Naive B cell (primary cell): ENCODE measurements at regions not wholly inside any gene's neighbourhood (a gene's known extent, or its start where the extent isn't known, plus 50 kb on each side); places are given as distances from the start of the nearest gene placed in this dataset.
A peak's percentile ranks its signal among the peaks of the same experiment; 100 is the strongest.
"Not testable (repeated sequence)": the region's sequence is repeated elsewhere in the genome, so short reads cannot be mapped to it uniquely, and the experiment has no call there.

ENCODE experiments used
- ATAC-seq, 2 donors: fragments of 150-1000 bp; cut with Tn5 transposase; 2 replicates each; pipeline ENCODE4 v1.10.0; 2021; ENCODE audit warnings: low read depth in 2 of 2, mild to moderate bottlenecking in 2 of 2, moderate library complexity in 2 of 2
- DNase-seq: peaks from one replicate; pipeline ENCODE4 v3.0.0; 2022
- H3K27ac Mint-ChIP-seq, 6 donors: one replicate each; pipeline ENCODE4 v1.8.0; 2020 to 2022; ENCODE audit warnings: mild to moderate bottlenecking in 6 of 6, mixed read lengths in 6 of 6, moderate library complexity in 5 of 6, inconsistent platforms in 2 of 6
- H3K27me3 Mint-ChIP-seq, 3 donors: one replicate each; pipeline ENCODE4 v1.8.0; 2021 to 2022; ENCODE audit warnings: mixed read lengths in 3 of 3, mild to moderate bottlenecking in 1 of 3
- H3K36me3 Mint-ChIP-seq, 2 donors: one replicate each; pipeline ENCODE4 v1.8.0; 2020 to 2022; ENCODE audit warnings: mixed read lengths in 2 of 2, inconsistent platforms in 1 of 2, mild to moderate bottlenecking in 1 of 2
- H3K4me1 Mint-ChIP-seq, 3 donors: one replicate each; pipeline ENCODE4 v1.8.0; 2020 to 2022; ENCODE audit warnings: mixed read lengths in 3 of 3, inconsistent platforms in 1 of 3, mild to moderate bottlenecking in 1 of 3, moderate library complexity in 1 of 3
- H3K4me3 Mint-ChIP-seq, 8 donors: one replicate each; pipeline ENCODE4 v1.8.0; 2020 to 2022; ENCODE audit warnings: mild to moderate bottlenecking in 8 of 8, mixed read lengths in 8 of 8, moderate library complexity in 8 of 8, inconsistent platforms in 2 of 8
- H3K9me3 Mint-ChIP-seq, 7 donors: one replicate each; pipeline ENCODE4 v1.8.0; 2020 to 2022; ENCODE audit warnings: mixed read lengths in 7 of 7, mild to moderate bottlenecking in 5 of 7, inconsistent platforms in 2 of 7, moderate library complexity in 1 of 7

- no peak for ATAC-seq
- H3K4me1 Mint-ChIP-seq, result peaks cover 0 to 3% (median 0%) of the 10 kb centered on the region in 3 donors
- no peaks in the 10 kb centered on the region for H3K36me3 Mint-ChIP-seq
- peaks cover 0 to 7% (median 2%) of the 10 kb centered on the region in 7 donors for H3K9me3 Mint-ChIP-seq
- no peak overlapping the region for H3K27ac Mint-ChIP-seq
- peaks cover 50 to 66% (median 57%) of the 10 kb centered on the region in 3 donors for H3K27me3 Mint-ChIP-seq
- no peak overlapping the region for H3K4me3 Mint-ChIP-seq
- DNase-seq, result no peak
Measured at GRCh38 chr6:165843121-165843520, 180.1 kb upstream of the PDE10A start.

GRCh38 chr6:165842281-165842936, 179.4 kb upstream of the PDE10A start:
- H3K27me3 Mint-ChIP-seq, result peaks cover 45 to 59% (median 50%) of the 10 kb centered on the region in 3 donors
- no peak for ATAC-seq
- no peak for DNase-seq
- H3K27ac Mint-ChIP-seq, result no peak overlapping the region
- H3K4me1 Mint-ChIP-seq, result peaks cover 0 to 3% (median 0%) of the 10 kb centered on the region in 3 donors
- H3K9me3 Mint-ChIP-seq, result peaks cover 0 to 7% (median 3%) of the 10 kb centered on the region in 7 donors
- no peaks in the 10 kb centered on the region for H3K36me3 Mint-ChIP-seq
- H3K4me3 Mint-ChIP-seq, result no peak overlapping the region

- Mint-ChIP-seq H3K4me1 (peaks cover 0 to under 1% (median 0%) of the 10 kb centered on the region in 3 donors), H3K36me3 (peaks cover 0 to 1% of the 10 kb centered on the region in 2 donors), H3K9me3 (peaks cover 0 to 10% (median 5%) of the 10 kb centered on the region in 7 donors), H3K27ac (no peak overlapping the region), H3K27me3 (peaks cover 38 to 46% (median 40%) of the 10 kb centered on the region in 3 donors), H3K4me3 (no peak overlapping the region)
- DNase-seq (no peak), ATAC-seq (no peak)
Measured at GRCh38 chr6:165841153-165841558, 178.1 kb upstream of the PDE10A start.

- H3K4me3 Mint-ChIP-seq, result no peak overlapping the region
- no peak overlapping the region for H3K27ac Mint-ChIP-seq
- peaks cover 0 to 11% of the 10 kb centered on the region in 2 donors for H3K36me3 Mint-ChIP-seq
- H3K27me3 Mint-ChIP-seq, result peaks cover 27 to 34% (median 30%) of the 10 kb centered on the region in 3 donors
- H3K9me3 Mint-ChIP-seq, result peaks cover 0 to 10% (median 5%) of the 10 kb centered on the region in 7 donors
- no peaks in the 10 kb centered on the region for H3K4me1 Mint-ChIP-seq
- DNase-seq (no peak), ATAC-seq (no peak)
Measured at GRCh38 chr6:165837948-165838745, 175.1 kb upstream of the PDE10A start.

GRCh38 chr6:165836648-165837047, 173.6 kb upstream of the PDE10A start:
- H3K27me3 Mint-ChIP-seq, result peaks cover 22 to 26% (median 25%) of the 10 kb centered on the region in 3 donors
- H3K4me1 Mint-ChIP-seq, H3K4me3 Mint-ChIP-seq, ATAC-seq, DNase-seq, H3K9me3 Mint-ChIP-seq: not testable (repeated sequence)
- peaks cover 0 to 11% of the 10 kb centered on the region in 2 donors for H3K36me3 Mint-ChIP-seq
- peak overlapping the region in 1 of 6 donors; percentile 33 for H3K27ac Mint-ChIP-seq

GRCh38 chr6:165835410-165835851, 172.4 kb upstream of the PDE10A start:
- no peak for ATAC-seq
- Mint-ChIP-seq H3K9me3 (peaks cover 0 to 10% (median 5%) of the 10 kb centered on the region in 7 donors), H3K4me1 (peaks cover 0 to 5% (median 0%) of the 10 kb centered on the region in 3 donors), H3K36me3 (peaks cover 0 to 11% of the 10 kb centered on the region in 2 donors), H3K27ac (no peak overlapping the region), H3K27me3 (peaks cover 22 to 32% (median 27%) of the 10 kb centered on the region in 3 donors), H3K4me3 (no peak overlapping the region)
- DNase-seq, result no peak

GRCh38 chr6:165834613-165835259, 171.7 kb upstream of the PDE10A start:
- Mint-ChIP-seq H3K36me3 (peaks cover 0 to 11% of the 10 kb centered on the region in 2 donors), H3K4me3 (peak overlapping the region in 1 of 8 donors; percentile 10), H3K27me3 (peaks cover 16 to 30% (median 27%) of the 10 kb centered on the region in 3 donors), H3K9me3 (peaks cover 0 to 7% (median 5%) of the 10 kb centered on the region in 7 donors), H3K4me1 (peaks cover 0 to 5% (median 0%) of the 10 kb centered on the region in 3 donors), H3K27ac (no peak overlapping the region)
- no peak for ATAC-seq
- DNase-seq, result no peak

GRCh38 chr6:165833355-165833754, 170.3 kb upstream of the PDE10A start:
- ATAC-seq (no peak), DNase-seq (no peak)
- Mint-ChIP-seq H3K27ac (no peak overlapping the region), H3K36me3 (peaks cover 0 to 11% of the 10 kb centered on the region in 2 donors), H3K4me1 (peaks cover 0 to 5% (median 0%) of the 10 kb centered on the region in 3 donors), H3K4me3 (no peak overlapping the region), H3K27me3 (peaks cover 12 to 28% (median 17%) of the 10 kb centered on the region in 3 donors), H3K9me3 (peaks cover 0 to 5% (median 3%) of the 10 kb centered on the region in 7 donors)

GRCh38 chr6:165831812-165832510, 168.9 kb upstream of the PDE10A start:
- H3K27me3 Mint-ChIP-seq, result peaks cover 16 to 33% (median 23%) of the 10 kb centered on the region in 3 donors
- DNase-seq, result no peak
- H3K9me3 Mint-ChIP-seq, result peaks cover 0 to 5% (median 1%) of the 10 kb centered on the region in 7 donors
- no peak overlapping the region for H3K27ac Mint-ChIP-seq
- peaks cover 0 to 11% of the 10 kb centered on the region in 2 donors for H3K36me3 Mint-ChIP-seq
- ATAC-seq, result no peak
- peaks cover 0 to 5% (median 0%) of the 10 kb centered on the region in 3 donors for H3K4me1 Mint-ChIP-seq
- no peak overlapping the region for H3K4me3 Mint-ChIP-seq

- Mint-ChIP-seq H3K36me3 (peaks cover 0 to 6% of the 10 kb centered on the region in 2 donors), H3K27me3 (peaks cover 10 to 39% (median 28%) of the 10 kb centered on the region in 3 donors), H3K9me3 (peaks cover 0 to 5% (median 0%) of the 10 kb centered on the region in 7 donors), H3K4me3 (no peak overlapping the region), H3K27ac (no peak overlapping the region), H3K4me1 (peaks cover 0 to 5% (median 0%) of the 10 kb centered on the region in 3 donors)
- ATAC-seq (no peak), DNase-seq (no peak)
Measured at GRCh38 chr6:165830761-165831160, 167.7 kb upstream of the PDE10A start.

- no peak for ATAC-seq
- peaks cover 0 to 5% (median 0%) of the 10 kb centered on the region in 3 donors for H3K4me1 Mint-ChIP-seq
- no peaks in the 10 kb centered on the region for H3K36me3 Mint-ChIP-seq
- peaks cover 0 to 5% (median 0%) of the 10 kb centered on the region in 7 donors for H3K9me3 Mint-ChIP-seq
- H3K27ac Mint-ChIP-seq, result no peak overlapping the region
- no peak overlapping the region for H3K4me3 Mint-ChIP-seq
- no peak for DNase-seq
- H3K27me3 Mint-ChIP-seq, result peaks cover 10 to 29% (median 22%) of the 10 kb centered on the region in 3 donors
Measured at GRCh38 chr6:165829376-165829775, 166.3 kb upstream of the PDE10A start.

GRCh38 chr6:165827190-165827518, 164.1 kb upstream of the PDE10A start:
- Mint-ChIP-seq H3K27me3 (peaks cover 5 to 29% (median 22%) of the 10 kb centered on the region in 3 donors), H3K9me3 (peaks cover 0 to 5% (median 0%) of the 10 kb centered on the region in 7 donors), H3K36me3 (no peaks in the 10 kb centered on the region)

More at GRCh38 chr6:165827190-165827518, 164.1 kb upstream of the PDE10A start:
- H3K4me3 Mint-ChIP-seq, result no peak overlapping the region
- peaks cover 0 to 5% (median 0%) of the 10 kb centered on the region in 3 donors for H3K4me1 Mint-ChIP-seq
- ATAC-seq (no peak), DNase-seq (no peak)
- H3K27ac Mint-ChIP-seq, result no peak overlapping the region
